ENCODE measurements at regions not wholly inside any gene's neighbourhood (a gene's known extent, or its start where the extent isn't known, plus 50 kb on each side); places are given as distances from the start of the nearest gene placed in this dataset.

GRCh38 chrX:150012647-150013381 is 74.5 kb upstream of the EOLA2 start:
- no peak for DNase-seq
- Mint-ChIP-seq H3K27ac (ENCODE audit: unreplicated experiment) (no peak overlapping the region), H3K9me3 (ENCODE audit: low read depth, unreplicated experiment) (no peaks in the 10 kb centered on the region), H3K4me3 (ENCODE audit: low read depth, unreplicated experiment) (no peak overlapping the region), H3K4me1 (ENCODE audit: low read depth, unreplicated experiment) (no peaks in the 10 kb centered on the region), H3K27me3 (ENCODE audit: unreplicated experiment) (no peaks in the 10 kb centered on the region), H3K36me3 (ENCODE audit: insufficient read depth, unreplicated experiment) (no peaks in the 10 kb centered on the region)
- CTCF ChIA-PET, result interaction anchor here (0.6 kb wide), 1 partner anchor 35 kb away, joined by 4 read pairs; no protein-coding TSS in a partner anchor
- no peak for TF ChIP-seq CTCF (IDR thresholded peaks at IDR 0.05; ENCODE audit: unreplicated experiment)
- intact Hi-C loops (cut with micrococcal nuclease; ENCODE audit: unreplicated experiment), result no loop called here
- no TSS peak for BruUV-seq (replicated peaks)

- BruUV-seq (replicated peaks), result no TSS peak
- H3K4me3 Mint-ChIP-seq (ENCODE audit: low read depth, unreplicated experiment), result no peak overlapping the region
- H3K4me1 Mint-ChIP-seq (ENCODE audit: low read depth, unreplicated experiment), result no peaks in the 10 kb centered on the region
- intact Hi-C loops (cut with micrococcal nuclease; ENCODE audit: unreplicated experiment), result no loop called here
- H3K27ac Mint-ChIP-seq (ENCODE audit: unreplicated experiment), result no peak overlapping the region
- DNase-seq, result no peak
- H3K36me3 Mint-ChIP-seq (ENCODE audit: insufficient read depth, unreplicated experiment), result no peaks in the 10 kb centered on the region
- no peak for TF ChIP-seq CTCF (IDR thresholded peaks at IDR 0.05; ENCODE audit: unreplicated experiment)
- CTCF ChIA-PET, result no interaction called here
- no peaks in the 10 kb centered on the region for H3K9me3 Mint-ChIP-seq (ENCODE audit: low read depth, unreplicated experiment)
- no peaks in the 10 kb centered on the region for H3K27me3 Mint-ChIP-seq (ENCODE audit: unreplicated experiment)
These were observed 76.2 kb upstream of the EOLA2 start for GRCh38 chrX:150014525-150014924.

- H3K27me3 Mint-ChIP-seq (ENCODE audit: unreplicated experiment), result no peaks in the 10 kb centered on the region
- no peak overlapping the region for H3K4me3 Mint-ChIP-seq (ENCODE audit: low read depth, unreplicated experiment)
- CTCF ChIA-PET, result no interaction called here
- TF ChIP-seq CTCF (IDR thresholded peaks at IDR 0.05; ENCODE audit: unreplicated experiment), result no peak
- H3K36me3 Mint-ChIP-seq (ENCODE audit: insufficient read depth, unreplicated experiment), result no peaks in the 10 kb centered on the region
- H3K27ac Mint-ChIP-seq (ENCODE audit: unreplicated experiment), result no peak overlapping the region
- intact Hi-C loops (cut with micrococcal nuclease; ENCODE audit: unreplicated experiment), result no loop called here
- DNase-seq, result no peak
- no peaks in the 10 kb centered on the region for H3K4me1 Mint-ChIP-seq (ENCODE audit: low read depth, unreplicated experiment)
- no TSS peak for BruUV-seq (replicated peaks)
- no peaks in the 10 kb centered on the region for H3K9me3 Mint-ChIP-seq (ENCODE audit: low read depth, unreplicated experiment)
These were observed 79.6 kb upstream of the EOLA2 start for GRCh38 chrX:150017868-150018267.

- BruUV-seq (replicated peaks), result no TSS peak
- Mint-ChIP-seq H3K9me3 (ENCODE audit: low read depth, unreplicated experiment) (no peaks in the 10 kb centered on the region), H3K27ac (ENCODE audit: unreplicated experiment) (no peak overlapping the region), H3K27me3 (ENCODE audit: unreplicated experiment) (no peaks in the 10 kb centered on the region), H3K4me1 (ENCODE audit: low read depth, unreplicated experiment) (no peaks in the 10 kb centered on the region), H3K36me3 (ENCODE audit: insufficient read depth, unreplicated experiment) (no peaks in the 10 kb centered on the region), H3K4me3 (ENCODE audit: low read depth, unreplicated experiment) (no peak overlapping the region)
- CTCF ChIA-PET, result no interaction called here
- TF ChIP-seq CTCF (IDR thresholded peaks at IDR 0.05; ENCODE audit: unreplicated experiment), result no peak
- no peak for DNase-seq
- intact Hi-C loops (cut with micrococcal nuclease; ENCODE audit: unreplicated experiment), result no loop called here
These were observed 80.7 kb upstream of the EOLA2 start for GRCh38 chrX:150018931-150019361.
